ENCODE measurements at regions not wholly inside any gene's neighbourhood (a gene's known extent, or its start where the extent isn't known, plus 50 kb on each side); places are given as distances from the start of the nearest gene placed in this dataset.

- no peaks in the 10 kb centered on the region for H3K79me2 ChIP-seq (ENCODE audit: insufficient read depth, low read depth, low read length)
- no TSS peak for BruUV-seq (replicated peaks)
- H3K4me3 ChIP-seq (ENCODE audit: low read depth, low read length, poor library complexity, severe bottlenecking), result no peak overlapping the region
- TF ChIP-seq CTCF (conservative IDR thresholded peaks at IDR 0.05; ENCODE audit: low read length), result no peak
- TF ChIP-seq EZH2phosphoT487 (IDR thresholded peaks at IDR 0.05; ENCODE audit: borderline replicate concordance, low read depth, low read length), result no peak
- intact Hi-C loops (cut with micrococcal nuclease; ENCODE audit: unreplicated experiment), result no loop called here
- H4K20me1 ChIP-seq (ENCODE audit: insufficient read depth, low read length), result no peaks in the 10 kb centered on the region
- ChIA-PET CTCF (ENCODE audit: unreplicated experiment) (no interaction called here), POLR2A (no interaction called here)
- DNase-seq (ENCODE audit: low spot score), result no peak
- no peaks in the 10 kb centered on the region for H3K9me3 ChIP-seq (ENCODE audit: low read length)
- no peak overlapping the region for H3K27ac ChIP-seq (ENCODE audit: low read depth, low read length, poor library complexity, severe bottlenecking)
- H3K36me3 ChIP-seq (ENCODE audit: insufficient read depth, low read length), result no peaks in the 10 kb centered on the region
- no peaks in the 10 kb centered on the region for H3K4me1 ChIP-seq (ENCODE audit: insufficient read depth, low read length, poor library complexity, severe bottlenecking)
- no peaks in the 10 kb centered on the region for H3K9me2 ChIP-seq (ENCODE audit: insufficient read depth, low read length)
- no peak overlapping the region for H3K4me2 ChIP-seq (ENCODE audit: low read length)
- H2AFZ ChIP-seq (ENCODE audit: low read length), result no peak overlapping the region
These were observed 289.5 kb upstream of the SLC14A2 start for GRCh38 chr18:45325778-45326177.

GRCh38 chr18:45326505-45326904 is 288.8 kb upstream of the SLC14A2 start:
- BruUV-seq (replicated peaks), result no TSS peak
- H3K4me3 ChIP-seq (ENCODE audit: low read depth, low read length, poor library complexity, severe bottlenecking), result no peak overlapping the region
- no peaks in the 10 kb centered on the region for H3K9me3 ChIP-seq (ENCODE audit: low read length)
- CTCF ChIA-PET (ENCODE audit: unreplicated experiment), result no interaction called here
- no peaks in the 10 kb centered on the region for H4K20me1 ChIP-seq (ENCODE audit: insufficient read depth, low read length)
- POLR2A ChIA-PET, result no interaction called here
- TF ChIP-seq CTCF (conservative IDR thresholded peaks at IDR 0.05; ENCODE audit: low read length), result no peak
- TF ChIP-seq EZH2phosphoT487 (IDR thresholded peaks at IDR 0.05; ENCODE audit: borderline replicate concordance, low read depth, low read length), result no peak
- H3K27ac ChIP-seq (ENCODE audit: low read depth, low read length, poor library complexity, severe bottlenecking), result no peak overlapping the region
- H3K36me3 ChIP-seq (ENCODE audit: insufficient read depth, low read length), result no peaks in the 10 kb centered on the region
- H3K4me2 ChIP-seq (ENCODE audit: low read length), result no peak overlapping the region
- H3K4me1 ChIP-seq (ENCODE audit: insufficient read depth, low read length, poor library complexity, severe bottlenecking), result no peaks in the 10 kb centered on the region
- intact Hi-C loops (cut with micrococcal nuclease; ENCODE audit: unreplicated experiment), result no loop called here
- H2AFZ ChIP-seq (ENCODE audit: low read length), result no peak overlapping the region
- no peaks in the 10 kb centered on the region for H3K9me2 ChIP-seq (ENCODE audit: insufficient read depth, low read length)
- DNase-seq (ENCODE audit: low spot score), result no peak
- H3K79me2 ChIP-seq (ENCODE audit: insufficient read depth, low read depth, low read length), result no peaks in the 10 kb centered on the region

GRCh38 chr18:45328296-45328695 is 287.0 kb upstream of the SLC14A2 start:
- no peak for TF ChIP-seq EZH2phosphoT487 (IDR thresholded peaks at IDR 0.05; ENCODE audit: borderline replicate concordance, low read depth, low read length)
- no peak for TF ChIP-seq CTCF (conservative IDR thresholded peaks at IDR 0.05; ENCODE audit: low read length)
- H2AFZ ChIP-seq (ENCODE audit: low read length), result no peak overlapping the region
- no peak overlapping the region for H3K4me3 ChIP-seq (ENCODE audit: low read depth, low read length, poor library complexity, severe bottlenecking)
- ChIA-PET CTCF (ENCODE audit: unreplicated experiment) (no interaction called here), POLR2A (no interaction called here)
- no TSS peak for BruUV-seq (replicated peaks)
- H3K9me2 ChIP-seq (ENCODE audit: insufficient read depth, low read length), result no peaks in the 10 kb centered on the region
- no peaks in the 10 kb centered on the region for H4K20me1 ChIP-seq (ENCODE audit: insufficient read depth, low read length)
- intact Hi-C loops (cut with micrococcal nuclease; ENCODE audit: unreplicated experiment), result no loop called here
- no peaks in the 10 kb centered on the region for H3K4me1 ChIP-seq (ENCODE audit: insufficient read depth, low read length, poor library complexity, severe bottlenecking)
- no peaks in the 10 kb centered on the region for H3K79me2 ChIP-seq (ENCODE audit: insufficient read depth, low read depth, low read length)
- no peak overlapping the region for H3K4me2 ChIP-seq (ENCODE audit: low read length)
- H3K36me3 ChIP-seq (ENCODE audit: insufficient read depth, low read length), result no peaks in the 10 kb centered on the region
- DNase-seq (ENCODE audit: low spot score), result no peak
- no peak overlapping the region for H3K27ac ChIP-seq (ENCODE audit: low read depth, low read length, poor library complexity, severe bottlenecking)
- no peaks in the 10 kb centered on the region for H3K9me3 ChIP-seq (ENCODE audit: low read length)
